SK-N-MC (cell line): ENCODE measurements at regions not wholly inside any gene's neighbourhood (a gene's known extent, or its start where the extent isn't known, plus 50 kb on each side); places are given as distances from the start of the nearest gene placed in this dataset.
"Not testable (repeated sequence)": the region's sequence is repeated elsewhere in the genome, so short reads cannot be mapped to it uniquely, and the experiment has no call there.

ENCODE experiments used
- DNase-seq: peaks from one replicate; pipeline ENCODE4 v3.0.0-alpha.2; 2011; ENCODE audit warnings: low read depth, low spot score
- H3K27ac ChIP-seq: fragments of 200-600 bp; sonication (generic); 2 replicates; pipeline ENCODE4 v1.5.1; 2016; ENCODE audit warnings: mixed run types
- H3K36me3 ChIP-seq: fragments of 200-600 bp; sonication (generic); 2 replicates; pipeline ENCODE4 v1.6.1; 2017; ENCODE audit warnings: antibody characterized with exemption, low read length, mixed read lengths; ENCODE audit not compliant: insufficient read depth
- H3K4me3 ChIP-seq: fragments of 200-600 bp; sonication (generic); 2 replicates; pipeline ENCODE4 v1.5.1; 2016
- H3K9ac ChIP-seq: fragments of 200-600 bp; sonication (generic); 2 replicates; pipeline ENCODE4 v1.8.0; 2017; ENCODE audit warnings: mixed run types, mixed read lengths; ENCODE audit not compliant: insufficient read length
- H3K9me3 ChIP-seq: fragments of 200-600 bp; sonication (generic); 2 replicates; pipeline ENCODE4 v1.6.1; 2017; ENCODE audit warnings: low read depth, mild to moderate bottlenecking, antibody characterized with exemption, low read length, moderate library complexity, mixed read lengths
- EZH2 ChIP-seq: fragments of 200-600 bp; sonication (generic); IDR thresholded peaks from one replicate; pipeline ENCODE4 v1.6.1; 2017; ENCODE audit warnings: antibody characterized with exemption
- FOXP2 ChIP-seq: optimal IDR thresholded peaks from 2 replicates; pipeline ENCODE3; 2011; ENCODE audit warnings: mild to moderate bottlenecking, moderate library complexity; ENCODE audit not compliant: insufficient read depth; ENCODE audit errors: extremely low read length, control extremely low read depth
- POLR2AphosphoS5 ChIP-seq: IDR thresholded peaks from 2 replicates; pipeline ENCODE4 v1.6.1; 2012; ENCODE audit warnings: mild to moderate bottlenecking, low read depth, low read length, borderline replicate concordance

DNA sequence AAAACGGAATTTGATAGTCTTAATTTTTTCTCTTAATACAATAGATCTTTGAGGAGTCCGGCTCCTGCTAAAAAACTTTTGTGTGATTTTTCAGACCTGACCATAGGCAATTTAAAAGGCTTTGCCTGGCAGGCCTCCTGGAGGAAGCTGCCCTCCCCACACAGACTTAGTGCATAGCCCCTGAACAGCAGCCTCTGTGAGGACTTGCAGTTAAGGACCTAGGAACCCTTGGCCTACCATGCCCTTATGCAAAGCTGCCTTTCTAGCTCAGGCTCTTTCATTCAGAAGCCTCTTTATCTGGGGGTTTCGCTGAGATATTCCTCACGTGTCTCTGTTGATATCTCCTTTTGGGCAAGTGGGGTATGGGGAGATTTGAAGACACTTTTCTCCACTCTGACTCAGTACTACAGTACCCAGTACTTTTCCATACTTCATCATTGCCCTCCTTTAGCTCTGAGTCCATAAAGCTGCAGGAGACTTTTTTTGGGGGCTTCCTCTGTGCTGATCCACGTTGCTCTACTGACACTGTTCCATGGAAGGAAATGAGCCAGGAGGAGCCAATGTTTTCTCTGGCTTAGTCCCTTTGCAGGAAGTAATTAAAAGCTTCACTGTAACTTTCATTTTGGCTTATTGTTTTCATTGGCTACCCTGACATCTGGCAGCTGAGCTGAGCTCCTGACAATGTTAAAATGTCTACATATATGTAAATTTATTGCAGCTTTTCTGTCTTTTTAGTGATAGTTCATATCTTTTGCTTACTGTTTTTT lies 283.1 kb downstream of the TDRD3 start:
- H3K4me3 ChIP-seq = no peak overlapping the region
- H3K36me3 ChIP-seq = no peaks in the 10 kb centered on the region
- DNase-seq = no peak
- H3K9me3 ChIP-seq = no peaks in the 10 kb centered on the region
- TF ChIP-seq FOXP2 (no peak), EZH2 (no peak), POLR2AphosphoS5 (no peak)
- H3K27ac ChIP-seq = no peak overlapping the region
- H3K9ac ChIP-seq = no peak overlapping the region

DNA sequence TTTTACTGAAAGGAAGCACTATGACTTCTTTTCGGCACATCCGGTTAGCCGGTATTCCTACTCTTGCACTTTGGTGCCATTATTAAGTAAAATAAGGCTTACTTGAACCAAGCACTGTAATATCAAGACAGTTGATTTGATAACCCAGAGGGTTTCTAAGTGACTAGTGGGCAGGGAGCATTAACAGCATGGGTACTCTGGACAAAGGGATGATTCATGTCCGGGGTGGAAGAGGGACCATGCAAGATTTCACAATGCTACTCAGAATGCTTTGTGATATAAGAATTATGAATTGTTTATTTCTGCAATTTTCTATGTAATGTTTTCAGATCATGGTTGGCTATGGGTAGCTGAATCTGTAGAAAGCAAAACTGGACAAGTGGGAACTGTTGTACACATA lies 282.1 kb downstream of the TDRD3 start:
- Histone ChIP-seq H3K9me3 (no peaks in the 10 kb centered on the region), H3K4me3 (no peak overlapping the region), H3K27ac (no peak overlapping the region), H3K36me3 (no peaks in the 10 kb centered on the region), H3K9ac (no peak overlapping the region)
- DNase-seq = no peak
- TF ChIP-seq FOXP2 = no peak
- no peak for TF ChIP-seq POLR2AphosphoS5
- no peak for TF ChIP-seq EZH2

DNA sequence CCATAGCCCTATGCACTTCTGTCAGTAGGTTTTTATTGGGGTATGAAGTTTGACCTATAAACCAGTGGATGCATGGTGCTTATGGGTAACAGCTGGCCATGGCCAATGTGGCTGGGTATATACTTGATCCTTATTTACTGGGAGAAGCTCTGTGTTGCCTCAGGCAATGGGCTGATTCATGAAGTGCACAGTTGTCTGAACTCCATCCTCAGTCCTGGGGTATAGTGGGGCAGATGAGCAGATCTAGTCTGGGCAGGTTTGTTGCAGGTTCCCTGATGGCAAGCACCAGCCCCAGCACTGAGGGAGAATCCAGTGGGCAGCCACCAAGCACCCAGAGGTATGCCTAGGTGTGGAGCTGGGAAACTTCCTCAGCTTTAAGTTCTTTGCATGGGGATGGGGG lies 274.4 kb downstream of the TDRD3 start:
- Histone ChIP-seq H3K4me3 (no peak overlapping the region), H3K9me3 (peaks cover 6% of the 10 kb centered on the region; the same call in 1 of the 2 replicates), H3K36me3 (no peaks in the 10 kb centered on the region), H3K27ac (no peak overlapping the region), H3K9ac (no peak overlapping the region)
- DNase-seq = no peak
- TF ChIP-seq POLR2AphosphoS5 (no peak), EZH2 (no peak), FOXP2 (no peak)

DNA sequence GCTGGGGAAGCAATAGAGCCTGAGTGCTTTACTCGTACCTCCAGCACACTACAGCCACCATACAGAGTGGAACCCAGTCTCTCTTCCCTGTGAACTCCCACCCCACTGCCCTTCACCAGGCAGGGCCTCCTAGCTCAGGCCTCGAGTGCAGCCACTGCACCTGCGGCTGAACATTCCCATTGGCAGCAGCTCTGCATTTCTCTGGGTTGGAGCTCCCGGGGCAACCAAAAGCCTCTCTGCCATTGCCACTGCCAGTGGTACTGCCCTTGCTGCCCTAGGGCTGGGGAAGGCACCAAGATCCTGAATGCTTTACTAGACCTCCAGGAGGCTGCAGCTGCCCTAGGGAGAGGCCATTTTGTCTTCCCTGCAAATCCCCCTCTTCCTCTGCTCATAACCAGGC lies 266.8 kb downstream of the TDRD3 start:
- Histone ChIP-seq H3K4me3 (no peak overlapping the region), H3K36me3 (no peaks in the 10 kb centered on the region), H3K27ac (no peak overlapping the region), H3K9me3 (no peaks in the 10 kb centered on the region), H3K9ac (no peak overlapping the region)
- DNase-seq = no peak
- TF ChIP-seq EZH2 (no peak), FOXP2 (no peak), POLR2AphosphoS5 (no peak)

DNA sequence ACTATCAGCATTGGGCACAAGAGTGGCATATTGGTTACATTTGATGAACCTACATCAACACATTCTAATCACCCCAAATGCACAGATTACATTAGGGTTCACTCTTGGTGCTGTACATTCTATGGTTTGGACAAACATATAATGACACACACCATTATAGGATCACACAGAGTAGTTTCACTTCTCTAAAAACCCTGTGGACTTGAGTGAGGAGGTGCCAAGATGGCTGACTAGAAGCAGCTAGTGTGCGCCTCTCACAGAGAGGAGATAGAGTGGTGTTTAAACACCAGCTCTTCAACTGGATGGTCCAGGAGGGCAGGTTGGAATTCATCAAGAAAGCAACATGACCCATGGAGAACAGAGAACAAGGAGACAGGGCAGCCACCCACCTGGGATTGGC lies 265.6 kb downstream of the TDRD3 start:
- no peak overlapping the region for H3K9ac ChIP-seq
- DNase-seq = no peak
- no peak overlapping the region for H3K4me3 ChIP-seq
- no peaks in the 10 kb centered on the region for H3K9me3 ChIP-seq
- no peak overlapping the region for H3K27ac ChIP-seq
- no peaks in the 10 kb centered on the region for H3K36me3 ChIP-seq
- TF ChIP-seq FOXP2 (no peak), EZH2 (no peak), POLR2AphosphoS5 (no peak)

- Histone ChIP-seq H3K4me3 (no peak overlapping the region), H3K9me3 (no peaks in the 10 kb centered on the region), H3K36me3 (no peaks in the 10 kb centered on the region), H3K27ac (no peak overlapping the region), H3K9ac (no peak overlapping the region)
- TF ChIP-seq FOXP2 = no peak
- no peak for DNase-seq
These were observed 264.5 kb downstream of the TDRD3 start for GRCh38 chr13:60661521-60661920.

- H3K9ac ChIP-seq, H3K9me3 ChIP-seq, DNase-seq, H3K36me3 ChIP-seq, H3K27ac ChIP-seq, H3K4me3 ChIP-seq: not testable (repeated sequence)
These were observed 260.6 kb downstream of the TDRD3 start for GRCh38 chr13:60657586-60657985.

DNA sequence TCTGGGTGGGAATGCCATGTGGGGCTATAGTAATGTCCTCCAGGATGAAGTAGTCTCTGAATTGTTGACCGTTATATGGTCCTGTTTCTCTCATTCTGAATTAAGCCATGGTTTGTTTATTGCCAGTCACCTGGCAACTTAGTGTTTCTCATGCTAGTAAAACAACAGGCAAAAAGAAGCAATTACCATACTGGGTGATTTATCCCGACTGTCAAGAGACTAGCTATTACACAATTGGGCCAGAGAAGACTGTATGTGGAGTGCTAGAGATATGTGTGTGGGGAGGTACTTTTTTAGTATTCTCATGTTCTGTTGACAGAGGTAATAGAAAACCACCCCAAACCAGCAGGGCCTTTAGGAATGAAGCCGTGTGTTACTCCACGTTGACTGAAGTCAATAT lies 258.2 kb downstream of the TDRD3 start:
- TF ChIP-seq EZH2 = no peak
- no peak for TF ChIP-seq FOXP2
- no peak for TF ChIP-seq POLR2AphosphoS5
- no peak overlapping the region for H3K27ac ChIP-seq
- H3K4me3 ChIP-seq = no peak overlapping the region
- H3K9me3 ChIP-seq = no peaks in the 10 kb centered on the region
- no peak overlapping the region for H3K9ac ChIP-seq
- DNase-seq = no peak
- H3K36me3 ChIP-seq = no peaks in the 10 kb centered on the region

- Histone ChIP-seq H3K9ac (no peak overlapping the region), H3K36me3 (no peaks in the 10 kb centered on the region), H3K4me3 (no peak overlapping the region), H3K27ac (no peak overlapping the region), H3K9me3 (no peaks in the 10 kb centered on the region)
- TF ChIP-seq FOXP2 (no peak), POLR2AphosphoS5 (no peak), EZH2 (no peak)
- peak; percentile 37 for DNase-seq
These were observed 257.4 kb downstream of the TDRD3 start for GRCh38 chr13:60654415-60654814.

DNA sequence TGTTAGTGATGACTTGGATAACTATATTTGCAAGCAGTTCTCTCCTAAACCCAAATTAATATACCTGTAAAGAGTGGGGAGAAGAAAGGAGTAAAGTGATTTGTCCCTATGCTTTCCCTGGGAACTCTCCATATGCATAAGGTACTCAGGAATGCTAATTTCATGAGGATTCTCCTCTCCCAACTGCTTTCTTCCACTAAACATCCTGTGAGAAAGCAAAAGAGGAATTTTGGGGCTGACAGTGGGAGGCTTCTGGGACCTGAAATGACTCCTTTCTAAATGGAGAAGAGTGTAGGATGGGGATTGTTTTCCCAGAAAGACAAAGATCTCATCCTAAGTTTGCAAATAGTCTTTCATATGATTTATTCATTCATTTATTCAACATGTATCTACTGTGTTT lies 250.5 kb downstream of the TDRD3 start:
- H3K27ac ChIP-seq = no peak overlapping the region
- no peak for TF ChIP-seq FOXP2

More for the DNA sequence above, 250.5 kb downstream of the TDRD3 start:
- DNase-seq = no peak
- Histone ChIP-seq H3K36me3 (no peaks in the 10 kb centered on the region), H3K9me3 (no peaks in the 10 kb centered on the region), H3K4me3 (no peak overlapping the region), H3K9ac (no peak overlapping the region)
